ENCODE measurements at regions not wholly inside any gene's neighbourhood (a gene's known extent, or its start where the extent isn't known, plus 50 kb on each side); places are given as distances from the start of the nearest gene placed in this dataset.

DNA sequence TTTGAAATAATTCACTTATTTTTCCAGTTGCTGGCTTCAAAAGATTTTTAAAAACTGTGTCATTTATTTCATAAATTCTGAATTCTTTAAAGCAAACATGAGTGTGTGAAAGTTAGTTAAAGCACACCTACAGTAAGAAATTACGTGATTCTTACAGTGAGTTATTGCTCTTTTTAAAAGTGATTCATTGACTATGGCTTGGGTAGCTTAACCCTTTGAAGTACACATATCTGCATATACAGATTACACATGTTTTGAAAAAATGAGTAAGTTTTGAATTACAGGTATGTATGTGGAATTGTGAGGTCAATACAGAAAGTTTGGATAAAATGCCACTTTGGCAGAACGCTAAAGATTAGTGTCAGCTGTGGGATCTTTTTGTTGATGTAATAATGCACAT is 64.5 kb upstream of the MBNL1 start:
- TF ChIP-seq POLR2A (IDR thresholded peaks at IDR 0.05) (no peak), POLR2AphosphoS5 (IDR thresholded peaks at IDR 0.05) (peak in 2 of 4 donors; percentile 50 to 62)
- TF ChIP-seq, protein P1, sequence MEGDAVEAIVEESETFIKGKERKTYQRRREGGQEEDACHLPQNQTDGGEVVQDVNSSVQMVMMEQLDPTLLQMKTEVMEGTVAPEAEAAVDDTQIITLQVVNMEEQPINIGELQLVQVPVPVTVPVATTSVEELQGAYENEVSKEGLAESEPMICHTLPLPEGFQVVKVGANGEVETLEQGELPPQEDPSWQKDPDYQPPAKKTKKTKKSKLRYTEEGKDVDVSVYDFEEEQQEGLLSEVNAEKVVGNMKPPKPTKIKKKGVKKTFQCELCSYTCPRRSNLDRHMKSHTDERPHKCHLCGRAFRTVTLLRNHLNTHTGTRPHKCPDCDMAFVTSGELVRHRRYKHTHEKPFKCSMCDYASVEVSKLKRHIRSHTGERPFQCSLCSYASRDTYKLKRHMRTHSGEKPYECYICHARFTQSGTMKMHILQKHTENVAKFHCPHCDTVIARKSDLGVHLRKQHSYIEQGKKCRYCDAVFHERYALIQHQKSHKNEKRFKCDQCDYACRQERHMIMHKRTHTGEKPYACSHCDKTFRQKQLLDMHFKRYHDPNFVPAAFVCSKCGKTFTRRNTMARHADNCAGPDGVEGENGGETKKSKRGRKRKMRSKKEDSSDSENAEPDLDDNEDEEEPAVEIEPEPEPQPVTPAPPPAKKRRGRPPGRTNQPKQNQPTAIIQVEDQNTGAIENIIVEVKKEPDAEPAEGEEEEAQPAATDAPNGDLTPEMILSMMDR (IDR thresholded peaks at IDR 0.05) = no peak
